GM12865 (cell line): ENCODE measurements at regions not wholly inside any gene's neighbourhood (a gene's known extent, or its start where the extent isn't known, plus 50 kb on each side); places are given as distances from the start of the nearest gene placed in this dataset.

ENCODE experiments used
- DNase-seq: peaks from one replicate; pipeline ENCODE4 v3.0.0; 2010; ENCODE audit warnings: low read depth
- H3K4me3 ChIP-seq: 2 replicates; pipeline ENCODE4 v1.5.1; 2011; ENCODE audit warnings: mild to moderate bottlenecking, low read depth, low read length, control low read depth
- TF ChIP-seq, protein P1 (sequence below): IDR thresholded peaks from 2 replicates; pipeline ENCODE4 v1.5.1; 2011; ENCODE audit warnings: low read length, control low read depth, low read depth, inconsistent platforms; ENCODE audit not compliant: insufficient read depth; ENCODE audit errors: missing control alignments

DNA sequence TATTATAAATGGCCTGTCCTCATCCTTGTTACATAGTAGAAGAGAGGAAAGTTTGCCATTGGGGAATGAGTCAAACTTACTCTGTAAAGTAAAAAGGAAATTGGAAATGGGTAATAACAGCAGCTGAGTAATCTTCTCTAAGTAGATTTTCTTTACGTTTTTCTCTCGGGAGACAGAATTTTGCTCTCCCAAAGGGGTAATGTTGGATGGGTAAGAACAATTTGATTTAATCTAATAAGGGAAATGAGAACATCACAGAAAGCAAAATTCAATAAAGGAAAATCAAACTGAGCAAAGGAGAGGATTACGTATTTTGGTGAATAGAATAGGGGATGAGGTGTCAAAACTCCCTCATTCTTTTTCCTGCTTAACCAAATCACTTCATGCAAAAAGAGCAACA, 283.1 kb upstream of the FOXG1 start:
- TF ChIP-seq, protein P1, sequence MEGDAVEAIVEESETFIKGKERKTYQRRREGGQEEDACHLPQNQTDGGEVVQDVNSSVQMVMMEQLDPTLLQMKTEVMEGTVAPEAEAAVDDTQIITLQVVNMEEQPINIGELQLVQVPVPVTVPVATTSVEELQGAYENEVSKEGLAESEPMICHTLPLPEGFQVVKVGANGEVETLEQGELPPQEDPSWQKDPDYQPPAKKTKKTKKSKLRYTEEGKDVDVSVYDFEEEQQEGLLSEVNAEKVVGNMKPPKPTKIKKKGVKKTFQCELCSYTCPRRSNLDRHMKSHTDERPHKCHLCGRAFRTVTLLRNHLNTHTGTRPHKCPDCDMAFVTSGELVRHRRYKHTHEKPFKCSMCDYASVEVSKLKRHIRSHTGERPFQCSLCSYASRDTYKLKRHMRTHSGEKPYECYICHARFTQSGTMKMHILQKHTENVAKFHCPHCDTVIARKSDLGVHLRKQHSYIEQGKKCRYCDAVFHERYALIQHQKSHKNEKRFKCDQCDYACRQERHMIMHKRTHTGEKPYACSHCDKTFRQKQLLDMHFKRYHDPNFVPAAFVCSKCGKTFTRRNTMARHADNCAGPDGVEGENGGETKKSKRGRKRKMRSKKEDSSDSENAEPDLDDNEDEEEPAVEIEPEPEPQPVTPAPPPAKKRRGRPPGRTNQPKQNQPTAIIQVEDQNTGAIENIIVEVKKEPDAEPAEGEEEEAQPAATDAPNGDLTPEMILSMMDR = no peak
- no peak for DNase-seq
- H3K4me3 ChIP-seq = no peak overlapping the region

DNA sequence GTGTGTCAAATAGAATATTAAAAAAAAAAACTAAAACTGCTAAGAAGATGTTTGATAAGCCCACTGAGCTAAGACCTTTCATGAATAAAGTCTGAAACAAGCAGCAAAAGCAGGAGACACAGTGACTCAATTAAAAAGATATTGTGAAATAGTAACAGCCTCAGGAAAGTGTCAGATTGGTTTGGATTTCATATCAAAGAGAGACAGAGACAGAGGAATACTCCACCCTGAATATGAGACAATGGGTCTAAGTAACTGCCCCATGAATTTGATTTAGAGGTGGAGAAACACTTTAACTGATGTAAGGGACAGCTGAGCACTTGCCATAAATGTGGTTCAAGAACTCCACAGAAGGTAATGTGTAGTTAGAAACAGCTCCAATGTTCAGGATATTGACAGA, 277.9 kb upstream of the FOXG1 start:
- no peak for DNase-seq
- H3K4me3 ChIP-seq = no peak overlapping the region
- TF ChIP-seq, protein P1 = no peak

DNA sequence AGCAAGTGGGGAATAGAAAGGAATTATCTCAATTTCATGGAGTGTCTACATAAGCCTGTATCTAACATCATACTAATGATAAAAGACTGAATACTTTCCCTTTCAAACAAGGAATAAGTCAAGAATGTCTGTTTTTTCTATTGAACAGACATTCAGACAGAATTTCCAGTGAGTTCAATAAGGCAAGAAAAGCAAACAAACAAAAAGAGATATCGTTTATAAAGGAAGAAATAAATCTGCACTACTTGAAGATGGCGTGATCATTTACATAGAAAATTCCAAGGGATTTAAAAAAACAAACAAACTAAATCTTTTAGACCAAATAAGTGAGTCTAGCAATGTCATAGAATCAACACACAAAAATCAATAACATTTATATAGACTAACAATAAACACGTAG, 273.1 kb upstream of the FOXG1 start:
- no peak overlapping the region for H3K4me3 ChIP-seq
- DNase-seq = no peak
- TF ChIP-seq, protein P1 = no peak

DNA sequence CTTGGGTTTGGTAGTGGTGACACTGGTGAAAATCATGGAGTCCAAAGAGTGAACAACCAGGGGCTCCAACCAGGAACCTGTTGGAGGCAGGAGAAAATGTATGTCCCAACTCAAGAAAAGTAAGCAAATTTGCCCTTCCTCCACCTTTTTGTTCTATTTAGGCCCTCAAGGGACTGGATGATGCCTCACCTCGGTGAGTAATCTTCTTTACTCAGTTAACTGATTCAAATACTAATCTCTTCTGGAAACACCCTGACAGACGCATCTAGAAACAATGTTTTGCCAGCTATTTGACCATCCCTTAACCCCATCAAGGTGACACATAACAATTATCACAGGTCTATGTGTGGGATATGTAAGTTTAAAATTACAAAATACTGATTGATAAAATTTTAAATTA, 272.4 kb upstream of the FOXG1 start:
- TF ChIP-seq, protein P1 = no peak
- H3K4me3 ChIP-seq = no peak overlapping the region
- no peak for DNase-seq

DNA sequence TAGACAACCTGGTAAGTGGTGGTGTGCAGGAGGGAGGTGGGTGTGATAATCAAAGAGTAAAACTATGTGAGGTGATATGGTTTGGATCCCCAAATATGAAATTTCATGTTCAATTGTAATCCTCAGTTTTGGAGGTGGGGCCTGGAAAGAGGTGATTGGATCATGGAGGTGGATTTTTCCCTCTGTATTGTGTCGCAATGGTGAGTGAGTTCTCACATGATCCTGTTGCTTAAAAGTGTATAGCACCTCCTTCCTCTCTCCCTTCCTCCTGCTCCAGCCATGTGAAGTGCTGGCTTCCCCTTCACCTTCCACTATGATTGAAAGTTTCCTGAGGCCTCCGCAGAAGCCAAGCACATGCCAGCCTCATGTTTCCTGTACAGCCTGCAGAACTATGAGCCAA, 270.2 kb upstream of the FOXG1 start:
- no peak for DNase-seq
- H3K4me3 ChIP-seq = no peak overlapping the region
- TF ChIP-seq, protein P1 = no peak

DNA sequence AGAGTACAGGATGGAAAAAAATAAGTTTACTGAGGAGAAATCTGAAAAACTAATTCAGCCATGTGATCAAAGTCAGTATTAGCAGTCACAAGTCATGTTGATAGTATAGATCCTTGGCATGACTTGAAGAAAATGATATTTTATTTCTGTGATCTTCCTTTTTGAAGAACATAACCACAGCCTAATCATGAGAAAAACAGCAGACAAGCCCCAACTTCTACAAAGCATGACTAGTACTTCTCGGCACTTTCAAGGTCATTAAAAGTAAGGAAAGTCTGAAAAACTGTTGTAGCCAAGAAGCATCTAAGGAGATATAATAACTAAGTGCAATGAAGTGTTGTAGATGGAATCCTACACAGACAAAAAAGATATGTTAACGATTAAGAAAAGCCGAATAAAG, 264.1 kb upstream of the FOXG1 start:
- TF ChIP-seq, protein P1 = no peak
- no peak overlapping the region for H3K4me3 ChIP-seq
- no peak for DNase-seq

DNA sequence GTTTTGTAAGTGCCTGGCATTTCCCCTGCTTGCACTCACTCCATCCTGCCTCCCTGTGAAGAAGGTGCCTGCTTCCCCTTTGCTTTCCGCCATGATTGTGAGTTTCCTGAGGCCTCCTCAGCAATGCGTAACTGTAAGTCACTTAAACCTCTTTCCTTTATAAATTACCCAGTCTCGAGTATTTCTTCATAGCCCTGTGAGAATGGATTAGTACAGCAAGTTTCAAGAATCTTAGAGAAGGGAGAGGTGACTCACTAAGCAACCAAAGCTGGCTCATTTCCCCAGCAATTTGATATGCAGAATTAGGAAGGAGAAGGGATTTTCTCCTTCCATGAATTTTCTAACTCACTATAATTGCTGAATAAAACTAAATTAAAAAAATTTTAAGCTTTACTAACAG, 251.0 kb upstream of the FOXG1 start:
- DNase-seq = no peak
- TF ChIP-seq, protein P1 = no peak
- H3K4me3 ChIP-seq = no peak overlapping the region
